ENCODE measurements at regions not wholly inside any gene's neighbourhood (a gene's known extent, or its start where the extent isn't known, plus 50 kb on each side); places are given as distances from the start of the nearest gene placed in this dataset.

DNA sequence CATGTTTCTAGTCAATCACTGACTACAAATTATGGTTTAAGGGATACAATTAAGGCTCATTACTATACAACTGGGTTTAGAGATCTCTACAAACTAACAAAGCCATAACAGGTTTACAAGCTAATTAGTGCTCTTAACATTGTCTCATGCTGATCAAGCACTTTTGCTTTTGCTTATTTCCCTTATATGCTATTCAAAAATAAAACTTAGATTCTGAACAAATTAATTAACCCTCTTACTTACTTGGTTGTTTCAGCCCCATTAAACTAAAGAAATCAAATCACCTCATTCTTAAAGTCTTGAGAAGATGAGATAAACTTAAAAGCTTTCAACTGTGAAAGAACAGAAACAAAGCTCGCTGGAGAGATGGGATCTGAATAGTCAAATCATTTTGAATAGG lies 2024.5 kb upstream of the ADGRL3 start (continued):
- TF ChIP-seq, protein P1, sequence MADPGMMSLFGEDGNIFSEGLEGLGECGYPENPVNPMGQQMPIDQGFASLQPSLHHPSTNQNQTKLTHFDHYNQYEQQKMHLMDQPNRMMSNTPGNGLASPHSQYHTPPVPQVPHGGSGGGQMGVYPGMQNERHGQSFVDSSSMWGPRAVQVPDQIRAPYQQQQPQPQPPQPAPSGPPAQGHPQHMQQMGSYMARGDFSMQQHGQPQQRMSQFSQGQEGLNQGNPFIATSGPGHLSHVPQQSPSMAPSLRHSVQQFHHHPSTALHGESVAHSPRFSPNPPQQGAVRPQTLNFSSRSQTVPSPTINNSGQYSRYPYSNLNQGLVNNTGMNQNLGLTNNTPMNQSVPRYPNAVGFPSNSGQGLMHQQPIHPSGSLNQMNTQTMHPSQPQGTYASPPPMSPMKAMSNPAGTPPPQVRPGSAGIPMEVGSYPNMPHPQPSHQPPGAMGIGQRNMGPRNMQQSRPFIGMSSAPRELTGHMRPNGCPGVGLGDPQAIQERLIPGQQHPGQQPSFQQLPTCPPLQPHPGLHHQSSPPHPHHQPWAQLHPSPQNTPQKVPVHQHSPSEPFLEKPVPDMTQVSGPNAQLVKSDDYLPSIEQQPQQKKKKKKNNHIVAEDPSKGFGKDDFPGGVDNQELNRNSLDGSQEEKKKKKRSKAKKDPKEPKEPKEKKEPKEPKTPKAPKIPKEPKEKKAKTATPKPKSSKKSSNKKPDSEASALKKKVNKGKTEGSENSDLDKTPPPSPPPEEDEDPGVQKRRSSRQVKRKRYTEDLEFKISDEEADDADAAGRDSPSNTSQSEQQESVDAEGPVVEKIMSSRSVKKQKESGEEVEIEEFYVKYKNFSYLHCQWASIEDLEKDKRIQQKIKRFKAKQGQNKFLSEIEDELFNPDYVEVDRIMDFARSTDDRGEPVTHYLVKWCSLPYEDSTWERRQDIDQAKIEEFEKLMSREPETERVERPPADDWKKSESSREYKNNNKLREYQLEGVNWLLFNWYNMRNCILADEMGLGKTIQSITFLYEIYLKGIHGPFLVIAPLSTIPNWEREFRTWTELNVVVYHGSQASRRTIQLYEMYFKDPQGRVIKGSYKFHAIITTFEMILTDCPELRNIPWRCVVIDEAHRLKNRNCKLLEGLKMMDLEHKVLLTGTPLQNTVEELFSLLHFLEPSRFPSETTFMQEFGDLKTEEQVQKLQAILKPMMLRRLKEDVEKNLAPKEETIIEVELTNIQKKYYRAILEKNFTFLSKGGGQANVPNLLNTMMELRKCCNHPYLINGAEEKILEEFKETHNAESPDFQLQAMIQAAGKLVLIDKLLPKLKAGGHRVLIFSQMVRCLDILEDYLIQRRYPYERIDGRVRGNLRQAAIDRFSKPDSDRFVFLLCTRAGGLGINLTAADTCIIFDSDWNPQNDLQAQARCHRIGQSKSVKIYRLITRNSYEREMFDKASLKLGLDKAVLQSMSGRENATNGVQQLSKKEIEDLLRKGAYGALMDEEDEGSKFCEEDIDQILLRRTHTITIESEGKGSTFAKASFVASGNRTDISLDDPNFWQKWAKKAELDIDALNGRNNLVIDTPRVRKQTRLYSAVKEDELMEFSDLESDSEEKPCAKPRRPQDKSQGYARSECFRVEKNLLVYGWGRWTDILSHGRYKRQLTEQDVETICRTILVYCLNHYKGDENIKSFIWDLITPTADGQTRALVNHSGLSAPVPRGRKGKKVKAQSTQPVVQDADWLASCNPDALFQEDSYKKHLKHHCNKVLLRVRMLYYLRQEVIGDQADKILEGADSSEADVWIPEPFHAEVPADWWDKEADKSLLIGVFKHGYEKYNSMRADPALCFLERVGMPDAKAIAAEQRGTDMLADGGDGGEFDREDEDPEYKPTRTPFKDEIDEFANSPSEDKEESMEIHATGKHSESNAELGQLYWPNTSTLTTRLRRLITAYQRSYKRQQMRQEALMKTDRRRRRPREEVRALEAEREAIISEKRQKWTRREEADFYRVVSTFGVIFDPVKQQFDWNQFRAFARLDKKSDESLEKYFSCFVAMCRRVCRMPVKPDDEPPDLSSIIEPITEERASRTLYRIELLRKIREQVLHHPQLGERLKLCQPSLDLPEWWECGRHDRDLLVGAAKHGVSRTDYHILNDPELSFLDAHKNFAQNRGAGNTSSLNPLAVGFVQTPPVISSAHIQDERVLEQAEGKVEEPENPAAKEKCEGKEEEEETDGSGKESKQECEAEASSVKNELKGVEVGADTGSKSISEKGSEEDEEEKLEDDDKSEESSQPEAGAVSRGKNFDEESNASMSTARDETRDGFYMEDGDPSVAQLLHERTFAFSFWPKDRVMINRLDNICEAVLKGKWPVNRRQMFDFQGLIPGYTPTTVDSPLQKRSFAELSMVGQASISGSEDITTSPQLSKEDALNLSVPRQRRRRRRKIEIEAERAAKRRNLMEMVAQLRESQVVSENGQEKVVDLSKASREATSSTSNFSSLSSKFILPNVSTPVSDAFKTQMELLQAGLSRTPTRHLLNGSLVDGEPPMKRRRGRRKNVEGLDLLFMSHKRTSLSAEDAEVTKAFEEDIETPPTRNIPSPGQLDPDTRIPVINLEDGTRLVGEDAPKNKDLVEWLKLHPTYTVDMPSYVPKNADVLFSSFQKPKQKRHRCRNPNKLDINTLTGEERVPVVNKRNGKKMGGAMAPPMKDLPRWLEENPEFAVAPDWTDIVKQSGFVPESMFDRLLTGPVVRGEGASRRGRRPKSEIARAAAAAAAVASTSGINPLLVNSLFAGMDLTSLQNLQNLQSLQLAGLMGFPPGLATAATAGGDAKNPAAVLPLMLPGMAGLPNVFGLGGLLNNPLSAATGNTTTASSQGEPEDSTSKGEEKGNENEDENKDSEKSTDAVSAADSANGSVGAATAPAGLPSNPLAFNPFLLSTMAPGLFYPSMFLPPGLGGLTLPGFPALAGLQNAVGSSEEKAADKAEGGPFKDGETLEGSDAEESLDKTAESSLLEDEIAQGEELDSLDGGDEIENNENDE (IDR thresholded peaks at IDR 0.05; ENCODE audit: insufficient replicate concordance, low read length) = no peak
- TF ChIP-seq CREB1 (IDR thresholded peaks at IDR 0.05) (no peak), HDAC2 (IDR thresholded peaks at IDR 0.05; ENCODE audit: borderline replicate concordance in 1 of 2, low read depth in 2 of 2, low read length in 2 of 2) (no peak), SP2 (IDR thresholded peaks at IDR 0.05; ENCODE audit: low read length) (no peak), SIX5 (IDR thresholded peaks at IDR 0.05; ENCODE audit: low read depth, low read length) (no peak), EP300 (IDR thresholded peaks at IDR 0.05; ENCODE audit: borderline replicate concordance in 1 of 2, low read depth in 2 of 2, low read length in 2 of 2) (no peak), KDM5A (IDR thresholded peaks at IDR 0.05; ENCODE audit: low read length) (no peak), EGR1 (IDR thresholded peaks at IDR 0.05; ENCODE audit: borderline replicate concordance, low read depth, low read length) (no peak), SAP30 (IDR thresholded peaks at IDR 0.05; ENCODE audit: insufficient read depth, insufficient replicate concordance, low read length) (no peak), GTF2F1 (IDR thresholded peaks at IDR 0.05; ENCODE audit: borderline replicate concordance, low read depth, low read length) (no peak), RXRA (IDR thresholded peaks at IDR 0.05; ENCODE audit: insufficient read depth, low read depth, low read length) (no peak), PHF8 (conservative IDR thresholded peaks at IDR 0.05; ENCODE audit: low read depth, low read length) (no peak)
